GM12878 (cell line): ENCODE measurements at regions not wholly inside any gene's neighbourhood (a gene's known extent, or its start where the extent isn't known, plus 50 kb on each side); places are given as distances from the start of the nearest gene placed in this dataset.

ENCODE experiments used
- ATAC-seq: fragments of 200-7000 bp; cut with Tn5 transposase; 3 replicates; pipeline ENCODE4 v1.9.1; 2020; ENCODE audit warnings: mild to moderate bottlenecking, moderate library complexity
- BruUV-seq: library from RNA; stranded (reverse); fragments of 400-500 nt; replicated peaks from 2 replicates; lab custom pipeline; 2021; lab: Mats Ljungman, UMichigan
- CTCF ChIA-PET: fragments of 300-600 bp; sonication (Branson Sonifier 250); formaldehyde crosslinking; extraction: SDS; loops from one replicate; lab custom pipeline; 2021; ENCODE audit warnings: inconsistent platforms; lab: Yijun Ruan, JAX
- POLR2A ChIA-PET: fragments of 350-600 bp; formaldehyde crosslinking; extraction: SDS; loops from one replicate; lab custom pipeline; 2021; ENCODE audit warnings: inconsistent platforms; lab: Charles Lee
- RAD21 ChIA-PET: fragments of 300-600 bp; sonication (Branson Sonifier 250); formaldehyde crosslinking; loops from one replicate; lab custom pipeline; 2023; ENCODE audit warnings: antibody characterized with exemption; ENCODE audit not compliant: unreplicated experiment; lab: Charles Lee
- SMC1A ChIA-PET: fragments of 300-600 bp; sonication (Branson Sonifier 250); formaldehyde crosslinking; loops from one replicate; lab custom pipeline; 2023; ENCODE audit not compliant: unreplicated experiment, uncharacterized antibody; lab: Charles Lee
- DNase-seq: peaks from one replicate; pipeline ENCODE4 v3.0.0-alpha.2; 2011; ENCODE audit warnings: low read depth, low spot score
- FAIRE-seq: peaks from 3 replicates; lab custom pipeline; 2011; peaks lifted over from hg19 to GRCh38; lab: Jason Lieb, UNC
- H2AFZ ChIP-seq: 2 replicates; pipeline ENCODE4 v1.6.0; 2011; ENCODE audit warnings: low read depth, low read length, control low read depth; ENCODE audit not compliant: control insufficient read depth
- H3K27ac ChIP-seq: 2 replicates; pipeline ENCODE4 v1.5.1; 2011; ENCODE audit warnings: control low read depth; ENCODE audit not compliant: control insufficient read depth, insufficient read depth
- H3K27me3 ChIP-seq, 2 experiments: replicated peaks in 1 of 2; 2 replicates each; pipeline versions ENCODE4 v1.6.0 to v1.6.1; 2011; ENCODE audit warnings: low read length in 1 of 2; ENCODE audit not compliant: control insufficient read depth in 2 of 2, insufficient read depth in 2 of 2
- H3K36me3 ChIP-seq, 2 experiments: 2 replicates each; pipeline ENCODE4 v1.5.1; 2011; ENCODE audit warnings: low read length in 1 of 2; ENCODE audit not compliant: control insufficient read depth in 2 of 2, insufficient read depth in 2 of 2
- H3K4me1 ChIP-seq: 2 replicates; pipeline ENCODE4 v1.6.1; 2011; ENCODE audit warnings: mild to moderate bottlenecking, low read length, moderate library complexity, mixed read lengths; ENCODE audit not compliant: control insufficient read depth, insufficient read depth
- H3K4me2 ChIP-seq: 2 replicates; pipeline ENCODE4 v1.6.0; 2011; ENCODE audit warnings: control low read depth; ENCODE audit not compliant: control insufficient read depth, insufficient read depth
- H3K4me3 ChIP-seq: fragments of 200-600 bp; sonication (generic); 2 replicates; pipeline ENCODE4 v1.5.1; 2016
- H3K79me2 ChIP-seq: 2 replicates; pipeline ENCODE4 v1.6.0; 2011; ENCODE audit warnings: low read length; ENCODE audit not compliant: control insufficient read depth, insufficient read depth
- H3K9ac ChIP-seq: 2 replicates; pipeline ENCODE4 v1.8.0; 2011; ENCODE audit warnings: low read length, control low read depth, mixed read lengths; ENCODE audit not compliant: control insufficient read depth, insufficient read depth
- H3K9me3 ChIP-seq: replicated peaks from 3 replicates; pipeline ENCODE4 v1.5.1; 2011; ENCODE audit warnings: mild to moderate bottlenecking, low read length; ENCODE audit not compliant: control insufficient read depth, insufficient read depth
- H4K20me1 ChIP-seq: 2 replicates; pipeline ENCODE4 v1.6.0; 2011; ENCODE audit not compliant: control insufficient read depth, insufficient read depth
- DPF2 ChIP-seq: fragments of 450-650 bp; IDR thresholded peaks from 2 replicates; pipeline ENCODE4 v1.6.1; 2017; ENCODE audit warnings: mild to moderate bottlenecking
- ELK1 ChIP-seq: IDR thresholded peaks from 2 replicates; pipeline ENCODE4 v1.6.1; 2012; ENCODE audit warnings: low read depth, low read length, improper control_type of control experiment
- FOS ChIP-seq: IDR thresholded peaks from 3 replicates; pipeline ENCODE4 v1.6.1; 2011; ENCODE audit warnings: borderline replicate concordance; ENCODE audit not compliant: insufficient read length; ENCODE audit errors: extremely low read depth
- FOXK2 ChIP-seq: fragments of 450-650 bp; IDR thresholded peaks from 2 replicates; pipeline ENCODE4 v1.6.1; 2017; ENCODE audit warnings: mild to moderate bottlenecking, moderate library complexity
- KDM1A ChIP-seq: fragments of 200-600 bp; sonication (generic); IDR thresholded peaks from 2 replicates; pipeline ENCODE4 v1.6.1; 2016; ENCODE audit warnings: borderline replicate concordance
- KLF5 ChIP-seq: fragments of 450-650 bp; IDR thresholded peaks from 2 replicates; pipeline ENCODE4 v1.6.1; 2014; ENCODE audit warnings: mild to moderate bottlenecking; ENCODE audit not compliant: partially characterized antibody
- MLLT1 ChIP-seq: fragments of 450-650 bp; IDR thresholded peaks from 2 replicates; pipeline ENCODE4 v1.6.1; 2016; ENCODE audit warnings: mild to moderate bottlenecking
- PAX5 ChIP-seq: IDR thresholded peaks from 2 replicates; pipeline ENCODE4 v1.6.1; 2011; ENCODE audit warnings: low read depth, low read length, borderline replicate concordance
- PAX8 ChIP-seq: fragments of 450-650 bp; IDR thresholded peaks from 2 replicates; pipeline ENCODE4 v1.6.1; 2017; ENCODE audit warnings: mild to moderate bottlenecking, moderate library complexity
- POU2F2 ChIP-seq: IDR thresholded peaks from 3 replicates; pipeline ENCODE4 v1.6.1; 2011; ENCODE audit warnings: low read depth, mild to moderate bottlenecking, low read length, borderline replicate concordance
- RCOR1 ChIP-seq: conservative IDR thresholded peaks from 2 replicates; pipeline ENCODE4 v1.6.1; 2012; ENCODE audit warnings: low read depth, low read length, improper control_type of control experiment
- TCF12 ChIP-seq: IDR thresholded peaks from 2 replicates; pipeline ENCODE4 v1.6.1; 2011; ENCODE audit warnings: low read depth, mild to moderate bottlenecking, low read length
- TCF7 ChIP-seq: IDR thresholded peaks from 2 replicates; pipeline ENCODE4 v1.6.1; 2014; ENCODE audit warnings: antibody characterized with exemption, borderline replicate concordance
- ZBTB33 ChIP-seq: fragments of 450-650 bp; IDR thresholded peaks from 2 replicates; pipeline ENCODE4 v1.6.1; 2017; ENCODE audit warnings: mild to moderate bottlenecking
- WGBS: methylation state at CpG from one replicate; pipeline ENCODE4 v1.1.6; 2016; ENCODE audit warnings: low lambda C conversion rate; ENCODE audit not compliant: insufficient replicate concordance, insufficient coverage; ENCODE audit errors: missing lambda C conversion rate; 5-methylcytosine and 5-hydroxymethylcytosine counted together
- in situ Hi-C: fragments of 300-500 bp; cut with MboI; formaldehyde crosslinking; loops from 9 replicates; pipeline ENCODE4 v1.14.3; 2018; ENCODE audit warnings: mixed read lengths
- intact Hi-C: fragments of 100-400 bp; cut with micrococcal nuclease; formaldehyde crosslinking; loops from one replicate; pipeline ENCODE4 v1.14.2; 2022; ENCODE audit not compliant: unreplicated experiment
- TF ChIP-seq, protein P1 (sequence below): IDR thresholded peaks from 2 replicates; pipeline ENCODE4 v1.6.1; 2011; ENCODE audit warnings: low read depth, mild to moderate bottlenecking, low read length, moderate library complexity, borderline replicate concordance; ENCODE audit errors: extremely low read depth

DNA sequence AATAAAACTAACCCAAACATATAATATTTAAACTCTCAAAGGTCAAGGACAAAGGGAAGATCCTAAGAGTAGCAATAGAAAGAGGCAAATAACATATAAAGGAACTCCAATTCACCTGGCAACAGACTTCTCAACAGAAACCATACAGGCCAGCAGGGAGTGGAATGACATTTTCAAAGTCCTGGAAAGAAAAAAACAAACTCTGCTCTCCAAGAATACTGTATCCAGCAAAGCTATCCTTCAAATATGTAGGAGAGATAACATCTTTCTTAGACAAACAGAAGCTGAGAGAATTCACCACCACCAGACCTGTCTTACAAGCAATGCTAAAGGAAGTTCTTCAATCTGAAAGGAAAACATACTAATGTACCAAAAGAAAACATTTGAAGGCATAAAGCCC lies 51.5 kb upstream of the TMEM158 start:
- BruUV-seq: no TSS peak
- ChIA-PET RAD21 (no interaction called here), POLR2A (no interaction called here), SMC1A (no interaction called here), CTCF (interaction anchor here (0.7 kb wide), 1 partner anchor 716 kb away, joined by 4 read pairs; no protein-coding TSS in a partner anchor)
- Histone ChIP-seq H3K36me3 (no peaks in the 10 kb centered on the region), H3K4me3 (no peak overlapping the region), H3K79me2 (no peaks in the 10 kb centered on the region), H3K27ac (no peak overlapping the region), H3K27me3 (no peaks in the 10 kb centered on the region; a peak in 1 of 4 replicates), H3K4me2 (no peak overlapping the region), H3K9ac (no peak overlapping the region), H4K20me1 (no peaks in the 10 kb centered on the region), H2AFZ (no peak overlapping the region), H3K4me1 (no peaks in the 10 kb centered on the region), H3K9me3 (no peaks in the 10 kb centered on the region)
- intact Hi-C loops (no loop called here), in situ Hi-C loops (no loop called here)
- TF ChIP-seq PAX8: no peak
- TF ChIP-seq, protein P1, sequence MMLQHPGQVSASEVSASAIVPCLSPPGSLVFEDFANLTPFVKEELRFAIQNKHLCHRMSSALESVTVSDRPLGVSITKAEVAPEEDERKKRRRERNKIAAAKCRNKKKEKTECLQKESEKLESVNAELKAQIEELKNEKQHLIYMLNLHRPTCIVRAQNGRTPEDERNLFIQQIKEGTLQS: no peak
- no peak for TF ChIP-seq KLF5
- no peak for TF ChIP-seq DPF2
- TF ChIP-seq TCF7: no peak
- FAIRE-seq (no peak), ATAC-seq (no peak), DNase-seq (no peak)

- SMC1A ChIA-PET: no interaction called here
- no peak for TF ChIP-seq RCOR1
- no peak for TF ChIP-seq ELK1
- no peak for TF ChIP-seq ZBTB33
- TF ChIP-seq MLLT1: no peak
- TF ChIP-seq FOXK2: no peak
- TF ChIP-seq POU2F2: no peak
- no peak for TF ChIP-seq KDM1A
- no peak for TF ChIP-seq PAX5
- no peak for TF ChIP-seq FOS
- TF ChIP-seq TCF12: no peak
Measured at GRCh38 chr3:45280232-45280631, 54.1 kb upstream of the TMEM158 start.

More at GRCh38 chr3:45280232-45280631, 54.1 kb upstream of the TMEM158 start:
- H3K9me3 ChIP-seq: no peaks in the 10 kb centered on the region
- intact Hi-C loops: no loop called here
- H3K4me2 ChIP-seq: no peak overlapping the region
- H3K27me3 ChIP-seq: no peaks in the 10 kb centered on the region; a peak in 1 of 4 replicates
- H3K36me3 ChIP-seq: no peaks in the 10 kb centered on the region
- H4K20me1 ChIP-seq: no peaks in the 10 kb centered on the region
- RAD21 ChIA-PET: no interaction called here
- no peak overlapping the region for H3K9ac ChIP-seq
- H3K4me3 ChIP-seq: no peak overlapping the region
- H3K4me1 ChIP-seq: no peaks in the 10 kb centered on the region
- CTCF ChIA-PET: interaction anchor here (0.6 kb wide), 1 partner anchor 70 kb away, joined by 3 read pairs; no protein-coding TSS in a partner anchor
- H3K79me2 ChIP-seq: no peaks in the 10 kb centered on the region
- POLR2A ChIA-PET: no interaction called here
- 0% methylated on average over 1 of the region's 1 CpG for WGBS
- no peak overlapping the region for H2AFZ ChIP-seq
- no peak for ATAC-seq
- no TSS peak for BruUV-seq
- no peak overlapping the region for H3K27ac ChIP-seq
- in situ Hi-C loops: no loop called here
- no peak for FAIRE-seq
- DNase-seq: no peak
